Esophagus muscularis mucosa (tissue), 4 donors: ENCODE measurements at regions not wholly inside any gene's neighbourhood (a gene's known extent, or its start where the extent isn't known, plus 50 kb on each side); places are given as distances from the start of the nearest gene placed in this dataset.

ENCODE experiments used
- DNase-seq: peaks from one replicate; pipeline ENCODE4 v3.0.0-alpha.2; 2017; ENCODE audit errors: extremely low spot score
- H3K27ac ChIP-seq, 4 donors: fragments of 200-600 bp; sonication (generic); replicated peaks in 1 of 4; 1 replicate in 3 of 4; 2 replicates in 1 of 4; pipeline ENCODE4 v1.5.1; 2016 to 2019; ENCODE audit warnings: mild to moderate bottlenecking in 1 of 4
- H3K27me3 ChIP-seq, 4 donors: fragments of 200-600 bp; sonication (generic); one replicate each; pipeline versions ENCODE4 v1.5.1 to v1.6.0; 2016 to 2019
- H3K36me3 ChIP-seq, 4 donors: fragments of 200-600 bp; sonication (generic); one replicate each; pipeline ENCODE4 v1.5.1; 2016 to 2019
- H3K4me1 ChIP-seq, 4 donors: fragments of 200-600 bp; sonication (generic); one replicate each; pipeline ENCODE4 v1.5.1; 2016 to 2019
- H3K4me3 ChIP-seq, 4 donors: fragments of 200-600 bp; sonication (generic); 1 replicate in 2 of 4; 2 replicates in 2 of 4; pipeline ENCODE4 v1.5.1; 2016 to 2019; ENCODE audit warnings: mild to moderate bottlenecking in 4 of 4, moderate library complexity in 1 of 4
- H3K9me3 ChIP-seq, 4 donors: fragments of 200-600 bp; sonication (generic); 1 replicate in 3 of 4; 2 replicates in 1 of 4; pipeline ENCODE4 v1.5.1; 2016 to 2019
- CTCF ChIP-seq, 3 experiments: fragments of 200-600 bp in 2 of 3; fragments of 450-650 bp in 1 of 3; sonication (generic) in 2 of 3; IDR thresholded peaks; one replicate each; pipeline ENCODE4 v1.5.1; 2017 to 2019; ENCODE audit warnings: antibody characterized with exemption in 3 of 3, mild to moderate bottlenecking in 2 of 3, moderate library complexity in 1 of 3
- EP300 ChIP-seq: sonication (generic); formaldehyde crosslinking; IDR thresholded peaks from one replicate; pipeline ENCODE4 v1.6.1; 2017; ENCODE audit warnings: antibody characterized with exemption
- POLR2A ChIP-seq: fragments of 450-650 bp; IDR thresholded peaks from one replicate; pipeline ENCODE4 v1.6.1; 2017; ENCODE audit warnings: antibody characterized with exemption, moderate library complexity, mild to moderate bottlenecking, low read depth
- POLR2AphosphoS5 ChIP-seq, 2 donors: sonication (generic); formaldehyde crosslinking; IDR thresholded peaks; one replicate each; pipeline ENCODE4 v1.6.1; 2017; ENCODE audit warnings: antibody characterized with exemption in 2 of 2
- WGBS: methylation state at CpG from one replicate; pipeline ENCODE4 v1.1.5; 2018; 5-methylcytosine and 5-hydroxymethylcytosine counted together
- intact Hi-C: fragments of 100-400 bp; cut with DNase I; formaldehyde crosslinking; loops from one replicate; pipeline ENCODE4 v1.15.1; 2023

GRCh38 chr2:123051136-123051535 is 974.0 kb upstream of the CNTNAP5 start:
- Histone ChIP-seq H3K27ac (no peak overlapping the region), H3K36me3 (no peaks in the 10 kb centered on the region), H3K27me3 (no peaks in the 10 kb centered on the region), H3K9me3 (peaks cover 0 to under 1% (median 0%) of the 10 kb centered on the region in 4 donors), H3K4me1 (no peaks in the 10 kb centered on the region), H3K4me3 (no peak overlapping the region)
- intact Hi-C loops = no loop called here
- 76% methylated on average over 2 of the region's 2 CpGs for WGBS
- DNase-seq = no peak
- TF ChIP-seq CTCF (IDR thresholded peaks at IDR 0.05) (no peak), POLR2AphosphoS5 (IDR thresholded peaks at IDR 0.05) (no peak), EP300 (no peak), POLR2A (no peak)

- Histone ChIP-seq H3K4me1 (no peaks in the 10 kb centered on the region), H3K4me3 (no peak overlapping the region), H3K27me3 (no peaks in the 10 kb centered on the region), H3K9me3 (peaks cover 0 to 7% (median 0%) of the 10 kb centered on the region in 4 donors), H3K27ac (no peak overlapping the region), H3K36me3 (no peaks in the 10 kb centered on the region)
- no peak for DNase-seq
- no peak for TF ChIP-seq EP300
- no peak for TF ChIP-seq POLR2A
- TF ChIP-seq POLR2AphosphoS5 (IDR thresholded peaks at IDR 0.05) = no peak
- no peak for TF ChIP-seq CTCF (IDR thresholded peaks at IDR 0.05)
- WGBS = 81% methylated on average over 2 of the region's 2 CpGs
- intact Hi-C loops = no loop called here
These were observed 963.6 kb upstream of the CNTNAP5 start for GRCh38 chr2:123061534-123061933.

GRCh38 chr2:123073371-123073770 is 951.7 kb upstream of the CNTNAP5 start:
- 72% methylated on average over 1 of the region's 1 CpG for WGBS
- intact Hi-C loops = no loop called here
- H3K4me3 ChIP-seq = no peak overlapping the region

GRCh38 chr2:123073956-123074355 is 951.1 kb upstream of the CNTNAP5 start:
- DNase-seq = no peak
- Histone ChIP-seq H3K36me3 (no peaks in the 10 kb centered on the region), H3K9me3 (no peaks in the 10 kb centered on the region), H3K4me1 (no peaks in the 10 kb centered on the region), H3K27ac (no peak overlapping the region), H3K4me3 (no peak overlapping the region), H3K27me3 (no peaks in the 10 kb centered on the region)
- TF ChIP-seq CTCF (IDR thresholded peaks at IDR 0.05) = no peak
- no peak for TF ChIP-seq POLR2AphosphoS5 (IDR thresholded peaks at IDR 0.05)
- TF ChIP-seq POLR2A = no peak
- no peak for TF ChIP-seq EP300
- intact Hi-C loops = no loop called here

More at GRCh38 chr2:123073371-123073770, 951.7 kb upstream of the CNTNAP5 start:
- H3K36me3 ChIP-seq = no peaks in the 10 kb centered on the region
- H3K27ac ChIP-seq = no peak overlapping the region
- H3K4me1 ChIP-seq = no peaks in the 10 kb centered on the region
- DNase-seq = no peak
- TF ChIP-seq EP300 (no peak), POLR2A (no peak), POLR2AphosphoS5 (IDR thresholded peaks at IDR 0.05) (no peak), CTCF (IDR thresholded peaks at IDR 0.05) (no peak)
- no peaks in the 10 kb centered on the region for H3K9me3 ChIP-seq
- H3K27me3 ChIP-seq = no peaks in the 10 kb centered on the region

GRCh38 chr2:123077101-123077500 is 948.0 kb upstream of the CNTNAP5 start:
- intact Hi-C loops = no loop called here
- 84% methylated on average over 2 of the region's 2 CpGs for WGBS

More at GRCh38 chr2:123077101-123077500, 948.0 kb upstream of the CNTNAP5 start:
- no peak overlapping the region for H3K27ac ChIP-seq
- TF ChIP-seq CTCF (IDR thresholded peaks at IDR 0.05) = no peak
- TF ChIP-seq POLR2AphosphoS5 (IDR thresholded peaks at IDR 0.05) = no peak
- no peak for TF ChIP-seq EP300
- TF ChIP-seq POLR2A = no peak
- H3K4me1 ChIP-seq = no peaks in the 10 kb centered on the region
- no peaks in the 10 kb centered on the region for H3K27me3 ChIP-seq
- H3K36me3 ChIP-seq = no peaks in the 10 kb centered on the region
- H3K4me3 ChIP-seq = no peak overlapping the region
- DNase-seq = no peak
- H3K9me3 ChIP-seq = no peaks in the 10 kb centered on the region
